ENCODE measurements at regions not wholly inside any gene's neighbourhood (a gene's known extent, or its start where the extent isn't known, plus 50 kb on each side); places are given as distances from the start of the nearest gene placed in this dataset.

- TF ChIP-seq CTCF (IDR thresholded peaks at IDR 0.05; ENCODE audit: insufficient read depth, low read depth, low read length): no peak
- Histone ChIP-seq H3K4me3 (ENCODE audit: low read depth, low read length) (no peak overlapping the region), H3K27me3 (ENCODE audit: control insufficient read depth, insufficient read depth, low read length) (no peaks in the 10 kb centered on the region), H3K36me3 (ENCODE audit: control insufficient read depth, insufficient read depth, low read length) (no peaks in the 10 kb centered on the region)
- no peak for DNase-seq (ENCODE audit: low read depth)
- CTCF ChIA-PET: no interaction called here
- POLR2A ChIA-PET: no interaction called here
These were observed 962.9 kb downstream of the BRD1 start for GRCh38 chr22:48864748-48865147.

- ChIA-PET CTCF (no interaction called here), POLR2A (no interaction called here)
- H3K4me3 ChIP-seq (ENCODE audit: low read depth, low read length): no peak overlapping the region
- TF ChIP-seq CTCF (IDR thresholded peaks at IDR 0.05; ENCODE audit: insufficient read depth, low read depth, low read length): no peak
- no peaks in the 10 kb centered on the region for H3K36me3 ChIP-seq (ENCODE audit: control insufficient read depth, insufficient read depth, low read length)
- H3K27me3 ChIP-seq (ENCODE audit: control insufficient read depth, insufficient read depth, low read length): no peaks in the 10 kb centered on the region
- no peak for DNase-seq (ENCODE audit: low read depth)
These were observed 963.6 kb downstream of the BRD1 start for GRCh38 chr22:48863965-48864528.

GRCh38 chr22:48860557-48860956 is 967.1 kb downstream of the BRD1 start:
- POLR2A ChIA-PET: no interaction called here
- H3K36me3 ChIP-seq (ENCODE audit: control insufficient read depth, insufficient read depth, low read length): no peaks in the 10 kb centered on the region
- H3K27me3 ChIP-seq (ENCODE audit: control insufficient read depth, insufficient read depth, low read length): no peaks in the 10 kb centered on the region
- no peak overlapping the region for H3K4me3 ChIP-seq (ENCODE audit: low read depth, low read length)
- TF ChIP-seq CTCF (IDR thresholded peaks at IDR 0.05; ENCODE audit: insufficient read depth, low read depth, low read length): no peak
- CTCF ChIA-PET: no interaction called here
- DNase-seq (ENCODE audit: low read depth): no peak

- Histone ChIP-seq H3K27me3 (ENCODE audit: control insufficient read depth, insufficient read depth, low read length) (no peaks in the 10 kb centered on the region), H3K36me3 (ENCODE audit: control insufficient read depth, insufficient read depth, low read length) (no peaks in the 10 kb centered on the region), H3K4me3 (ENCODE audit: low read depth, low read length) (no peak overlapping the region)
- ChIA-PET POLR2A (no interaction called here), CTCF (no interaction called here)
- no peak for TF ChIP-seq CTCF (IDR thresholded peaks at IDR 0.05; ENCODE audit: insufficient read depth, low read depth, low read length)
- DNase-seq (ENCODE audit: low read depth): no peak
These were observed 968.8 kb downstream of the BRD1 start for GRCh38 chr22:48858856-48859255.

GRCh38 chr22:48858121-48858520 is 969.6 kb downstream of the BRD1 start:
- Histone ChIP-seq H3K4me3 (ENCODE audit: low read depth, low read length) (no peak overlapping the region), H3K36me3 (ENCODE audit: control insufficient read depth, insufficient read depth, low read length) (no peaks in the 10 kb centered on the region), H3K27me3 (ENCODE audit: control insufficient read depth, insufficient read depth, low read length) (no peaks in the 10 kb centered on the region)
- CTCF ChIA-PET: no interaction called here
- POLR2A ChIA-PET: no interaction called here
- TF ChIP-seq CTCF (IDR thresholded peaks at IDR 0.05; ENCODE audit: insufficient read depth, low read depth, low read length): no peak
- DNase-seq (ENCODE audit: low read depth): no peak

Measured in BJ (cell line).